Sigmoid colon (tissue), 6 donors: ENCODE measurements at regions not wholly inside any gene's neighbourhood (a gene's known extent, or its start where the extent isn't known, plus 50 kb on each side); places are given as distances from the start of the nearest gene placed in this dataset.

Experiments used
- DNase-seq: peaks from one replicate; pipeline ENCODE4 v3.0.0-alpha.2; 2019
- H3K27ac ChIP-seq, 4 donors: fragments of 200-600 bp; sonication (generic); one replicate each; pipeline ENCODE4 v1.5.1; 2016 to 2019; ENCODE audit warnings: mild to moderate bottlenecking in 1 of 4
- H3K27me3 ChIP-seq, 3 donors: fragments of 200-600 bp; sonication (generic); one replicate each; pipeline ENCODE4 v1.5.1; 2019; ENCODE audit warnings: mild to moderate bottlenecking in 1 of 3
- H3K36me3 ChIP-seq, 4 donors: fragments of 200-600 bp; sonication (generic); one replicate each; pipeline ENCODE4 v1.5.1; 2016 to 2019
- H3K4me1 ChIP-seq, 4 donors: fragments of 200-600 bp; sonication (generic); one replicate each; pipeline ENCODE4 v1.5.1; 2017 to 2019
- H3K4me3 ChIP-seq, 4 donors: fragments of 200-600 bp; sonication (generic); one replicate each; pipeline ENCODE4 v1.5.1; 2017 to 2019; ENCODE audit warnings: mild to moderate bottlenecking in 2 of 4, moderate library complexity in 1 of 4
- H3K9me3 ChIP-seq, 4 donors: fragments of 200-600 bp in 3 of 4; sonication (generic) in 3 of 4; one replicate each; pipeline versions ENCODE4 v1.5.1 to v1.6.1; 2013 to 2019
- EP300 ChIP-seq, 4 donors: sonication (generic); formaldehyde crosslinking; IDR thresholded peaks; one replicate each; pipeline ENCODE4 v1.6.1; 2017; ENCODE audit warnings: antibody characterized with exemption in 4 of 4
- POLR2A ChIP-seq, 2 donors: fragments of 450-650 bp; IDR thresholded peaks; one replicate each; pipeline ENCODE4 v1.6.1; 2016; ENCODE audit warnings: antibody characterized with exemption in 2 of 2, mild to moderate bottlenecking in 2 of 2, moderate library complexity in 2 of 2
- POLR2AphosphoS5 ChIP-seq, 4 donors: sonication (generic); formaldehyde crosslinking; IDR thresholded peaks; one replicate each; pipeline ENCODE4 v1.6.1; 2017; ENCODE audit warnings: antibody characterized with exemption in 4 of 4
- WGBS, 2 donors: extraction: QIAGEN DNeasy Blood & Tissue Kit; methylation state at CpG; one replicate each; pipeline ENCODE4 v1.1.7; 2013; 5-methylcytosine and 5-hydroxymethylcytosine counted together
- intact Hi-C: fragments of 100-400 bp; cut with DNase I; formaldehyde crosslinking; loops from one replicate; pipeline ENCODE4 v1.15.1; 2023
- TF ChIP-seq, protein P1 (sequence below), 4 experiments: fragments of 450-650 bp in 3 of 4; fragments of 200-600 bp in 1 of 4; IDR thresholded peaks; one replicate each; pipeline ENCODE4 v1.5.1; 2016 to 2019; ENCODE audit warnings: antibody characterized with exemption in 4 of 4, mild to moderate bottlenecking in 3 of 4, moderate library complexity in 2 of 4
- donor health status: healthy with polysubstance abuse.
- donor health status: healthy.

DNA sequence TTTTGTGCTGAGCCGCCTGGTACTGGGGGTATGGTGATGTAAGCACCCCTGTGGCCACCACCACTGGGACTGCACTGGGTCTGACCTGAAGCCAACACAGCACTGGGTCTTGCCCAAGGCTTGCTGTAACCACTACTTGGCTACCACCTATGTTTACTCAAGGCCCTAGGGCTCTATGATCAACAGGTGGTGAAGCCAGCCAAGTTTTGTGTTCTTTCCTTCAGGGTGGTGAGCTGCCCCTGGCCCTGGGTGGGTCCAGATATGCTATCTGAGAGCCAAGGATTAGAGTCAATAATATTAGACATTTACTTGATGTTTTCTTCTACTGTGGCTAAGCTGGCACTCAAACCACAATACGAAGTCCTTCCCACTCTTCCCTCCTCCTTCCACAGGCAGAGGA is 55.1 kb upstream of the PAGE4 start:
- H3K4me1 ChIP-seq = no peaks in the 10 kb centered on the region
- no peak for DNase-seq
- H3K27me3 ChIP-seq = no peaks in the 10 kb centered on the region
- H3K4me3 ChIP-seq = no peak overlapping the region
- no peaks in the 10 kb centered on the region for H3K36me3 ChIP-seq
- no peaks in the 10 kb centered on the region for H3K9me3 ChIP-seq
- 86 to 97% methylated on average over 2 of the region's 2 CpGs for WGBS, 2 donors
- intact Hi-C loops = no loop called here
- TF ChIP-seq, protein P1, sequence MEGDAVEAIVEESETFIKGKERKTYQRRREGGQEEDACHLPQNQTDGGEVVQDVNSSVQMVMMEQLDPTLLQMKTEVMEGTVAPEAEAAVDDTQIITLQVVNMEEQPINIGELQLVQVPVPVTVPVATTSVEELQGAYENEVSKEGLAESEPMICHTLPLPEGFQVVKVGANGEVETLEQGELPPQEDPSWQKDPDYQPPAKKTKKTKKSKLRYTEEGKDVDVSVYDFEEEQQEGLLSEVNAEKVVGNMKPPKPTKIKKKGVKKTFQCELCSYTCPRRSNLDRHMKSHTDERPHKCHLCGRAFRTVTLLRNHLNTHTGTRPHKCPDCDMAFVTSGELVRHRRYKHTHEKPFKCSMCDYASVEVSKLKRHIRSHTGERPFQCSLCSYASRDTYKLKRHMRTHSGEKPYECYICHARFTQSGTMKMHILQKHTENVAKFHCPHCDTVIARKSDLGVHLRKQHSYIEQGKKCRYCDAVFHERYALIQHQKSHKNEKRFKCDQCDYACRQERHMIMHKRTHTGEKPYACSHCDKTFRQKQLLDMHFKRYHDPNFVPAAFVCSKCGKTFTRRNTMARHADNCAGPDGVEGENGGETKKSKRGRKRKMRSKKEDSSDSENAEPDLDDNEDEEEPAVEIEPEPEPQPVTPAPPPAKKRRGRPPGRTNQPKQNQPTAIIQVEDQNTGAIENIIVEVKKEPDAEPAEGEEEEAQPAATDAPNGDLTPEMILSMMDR (IDR thresholded peaks at IDR 0.05) = no peak
- TF ChIP-seq EP300 (IDR thresholded peaks at IDR 0.05) = no peak
- TF ChIP-seq POLR2A (IDR thresholded peaks at IDR 0.05) = no peak
- TF ChIP-seq POLR2AphosphoS5 (IDR thresholded peaks at IDR 0.05) = no peak
- no peak overlapping the region for H3K27ac ChIP-seq

DNA sequence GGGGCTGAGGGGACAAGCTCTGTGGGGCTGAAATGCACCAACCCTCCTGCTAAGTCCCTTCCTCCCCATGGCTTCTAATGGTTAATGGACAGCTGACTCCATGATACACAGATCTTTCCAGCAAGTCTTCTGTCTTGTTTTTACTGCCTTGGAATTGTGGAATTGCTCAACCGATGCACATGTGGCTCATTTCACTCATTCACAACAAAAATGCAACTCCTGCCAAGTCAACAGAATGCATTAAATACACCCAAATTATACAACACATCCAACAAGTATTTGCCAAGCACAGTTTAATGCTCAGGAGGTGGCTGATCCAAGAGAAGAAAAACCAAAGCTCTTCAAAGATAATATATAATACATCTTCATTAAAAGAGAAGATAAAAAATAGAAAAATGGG is 61.9 kb upstream of the PAGE4 start:
- Histone ChIP-seq H3K4me1 (no peaks in the 10 kb centered on the region), H3K36me3 (no peaks in the 10 kb centered on the region), H3K9me3 (no peaks in the 10 kb centered on the region), H3K4me3 (no peak overlapping the region), H3K27ac (no peak overlapping the region), H3K27me3 (no peaks in the 10 kb centered on the region)
- WGBS, 2 donors = 46 to 81% methylated on average over 1 of the region's 1 CpG
- DNase-seq = no peak
- TF ChIP-seq POLR2AphosphoS5 (IDR thresholded peaks at IDR 0.05) (no peak), POLR2A (IDR thresholded peaks at IDR 0.05) (no peak), EP300 (IDR thresholded peaks at IDR 0.05) (no peak)
- TF ChIP-seq, protein P1 (IDR thresholded peaks at IDR 0.05) = no peak
- intact Hi-C loops = loop anchor here (10.0 kb wide), 1 partner anchor 68 kb away; no protein-coding TSS in a partner anchor

DNA sequence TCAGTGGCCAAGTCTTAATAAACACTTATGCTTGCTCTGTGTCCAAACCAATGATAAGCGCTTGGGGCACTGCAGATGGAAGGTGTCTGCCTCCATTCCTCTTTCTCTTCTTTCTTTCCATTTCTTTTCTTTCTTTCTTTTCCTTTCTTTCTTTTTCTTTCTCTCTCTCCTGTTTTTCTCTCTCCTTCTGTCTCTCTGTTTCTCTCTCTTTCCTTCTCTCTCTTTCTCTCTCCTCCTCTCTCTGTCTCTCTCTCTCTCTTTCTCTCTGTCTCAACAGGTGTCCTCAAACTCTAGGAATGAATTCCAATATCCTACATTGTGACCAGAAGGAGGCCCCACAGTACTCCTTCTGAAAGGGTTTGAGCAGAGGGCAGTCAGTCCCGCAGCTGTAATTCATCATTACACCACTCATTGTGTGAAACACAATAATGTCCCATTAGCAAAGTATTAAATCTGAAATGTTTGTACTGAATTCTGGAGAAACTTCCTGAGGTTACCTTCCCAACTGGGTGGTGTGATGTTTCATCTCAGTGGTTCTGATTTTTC is 66.5 kb upstream of the PAGE1 start:
- Histone ChIP-seq H3K27me3 (no peaks in the 10 kb centered on the region), H3K36me3 (no peaks in the 10 kb centered on the region), H3K9me3 (no peaks in the 10 kb centered on the region), H3K4me3 (no peak overlapping the region), H3K27ac (no peak overlapping the region), H3K4me1 (no peaks in the 10 kb centered on the region)
- 55 to 68% methylated on average over 2 of the region's 2 CpGs for WGBS, 2 donors
- DNase-seq = no peak
- intact Hi-C loops = loop anchor here (10.0 kb wide), 1 partner anchor 73 kb away; no protein-coding TSS in a partner anchor
- TF ChIP-seq, protein P1 (IDR thresholded peaks at IDR 0.05) = no peak
- TF ChIP-seq POLR2A (IDR thresholded peaks at IDR 0.05) = no peak
- no peak for TF ChIP-seq EP300 (IDR thresholded peaks at IDR 0.05)
- no peak for TF ChIP-seq POLR2AphosphoS5 (IDR thresholded peaks at IDR 0.05)

DNA sequence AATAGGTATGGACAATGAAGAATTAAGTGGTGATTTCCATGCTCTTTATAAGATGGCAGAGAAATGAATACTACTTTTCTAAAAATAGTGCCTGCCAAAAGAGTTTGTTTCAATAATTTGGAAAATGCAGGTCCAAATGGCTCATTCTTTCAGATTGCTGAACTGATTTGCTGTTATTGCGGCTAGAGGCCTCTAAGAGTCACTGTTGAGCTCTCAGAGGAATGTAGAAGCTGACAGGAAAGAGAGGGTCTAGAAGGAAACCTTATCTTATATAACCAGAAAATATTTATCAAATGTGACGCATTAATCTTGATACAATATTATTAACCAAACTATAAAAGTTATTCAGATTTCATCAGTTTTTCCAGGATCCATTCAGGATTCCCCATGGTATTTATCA is 65.7 kb upstream of the PAGE1 start:
- WGBS, 2 donors = 1 to 4% methylated on average over 2 of the region's 2 CpGs
- H3K27me3 ChIP-seq = no peaks in the 10 kb centered on the region
- intact Hi-C loops = loop anchor here (10.0 kb wide), 1 partner anchor 73 kb away; no protein-coding TSS in a partner anchor
- H3K4me1 ChIP-seq = no peaks in the 10 kb centered on the region
- H3K4me3 ChIP-seq = no peak overlapping the region
- no peak overlapping the region for H3K27ac ChIP-seq
- H3K36me3 ChIP-seq = no peaks in the 10 kb centered on the region
- TF ChIP-seq, protein P1 (IDR thresholded peaks at IDR 0.05) = peak in 1 of 4 experiments; percentile 23
- no peak for TF ChIP-seq POLR2A (IDR thresholded peaks at IDR 0.05)
- no peaks in the 10 kb centered on the region for H3K9me3 ChIP-seq
- no peak for DNase-seq
